Esophagus muscularis mucosa (tissue), 3 donors: ENCODE measurements at regions not wholly inside any gene's neighbourhood (a gene's known extent, or its start where the extent isn't known, plus 50 kb on each side); places are given as distances from the start of the nearest gene placed in this dataset.

Source experiments
- POLR2A ChIP-seq: fragments of 450-650 bp; IDR thresholded peaks from one replicate; pipeline ENCODE4 v1.6.1; 2017; ENCODE audit warnings: antibody characterized with exemption, moderate library complexity, mild to moderate bottlenecking, low read depth
- POLR2AphosphoS5 ChIP-seq, 2 donors: sonication (generic); formaldehyde crosslinking; IDR thresholded peaks; one replicate each; pipeline ENCODE4 v1.6.1; 2017; ENCODE audit warnings: antibody characterized with exemption in 2 of 2
- TF ChIP-seq, protein P1 (sequence below), 3 experiments: fragments of 200-600 bp in 2 of 3; fragments of 450-650 bp in 1 of 3; sonication (generic) in 2 of 3; IDR thresholded peaks; one replicate each; pipeline ENCODE4 v1.5.1; 2017 to 2019; ENCODE audit warnings: antibody characterized with exemption in 3 of 3, mild to moderate bottlenecking in 2 of 3, moderate library complexity in 1 of 3

DNA sequence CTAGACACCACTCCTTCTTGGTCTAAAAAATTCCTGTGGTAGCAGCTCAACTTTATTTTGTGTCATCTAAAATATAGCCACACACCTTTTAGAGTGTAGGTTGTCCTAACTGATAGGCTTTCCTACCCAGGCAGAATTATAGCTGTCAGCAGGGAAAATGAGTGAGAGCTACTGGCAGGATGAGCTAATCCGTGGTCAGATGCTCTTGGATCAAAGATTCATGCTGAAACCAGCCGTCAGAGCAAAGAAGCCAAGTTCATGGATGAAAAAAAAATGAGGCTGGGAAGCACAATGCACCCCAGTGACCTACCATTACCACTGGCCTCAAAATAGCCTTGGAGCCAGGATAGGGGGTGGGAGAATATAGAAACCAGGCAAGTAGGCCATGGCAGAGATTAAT, 113.1 kb upstream of the BLID start:
- no peak for TF ChIP-seq POLR2AphosphoS5 (IDR thresholded peaks at IDR 0.05)
- TF ChIP-seq, protein P1, sequence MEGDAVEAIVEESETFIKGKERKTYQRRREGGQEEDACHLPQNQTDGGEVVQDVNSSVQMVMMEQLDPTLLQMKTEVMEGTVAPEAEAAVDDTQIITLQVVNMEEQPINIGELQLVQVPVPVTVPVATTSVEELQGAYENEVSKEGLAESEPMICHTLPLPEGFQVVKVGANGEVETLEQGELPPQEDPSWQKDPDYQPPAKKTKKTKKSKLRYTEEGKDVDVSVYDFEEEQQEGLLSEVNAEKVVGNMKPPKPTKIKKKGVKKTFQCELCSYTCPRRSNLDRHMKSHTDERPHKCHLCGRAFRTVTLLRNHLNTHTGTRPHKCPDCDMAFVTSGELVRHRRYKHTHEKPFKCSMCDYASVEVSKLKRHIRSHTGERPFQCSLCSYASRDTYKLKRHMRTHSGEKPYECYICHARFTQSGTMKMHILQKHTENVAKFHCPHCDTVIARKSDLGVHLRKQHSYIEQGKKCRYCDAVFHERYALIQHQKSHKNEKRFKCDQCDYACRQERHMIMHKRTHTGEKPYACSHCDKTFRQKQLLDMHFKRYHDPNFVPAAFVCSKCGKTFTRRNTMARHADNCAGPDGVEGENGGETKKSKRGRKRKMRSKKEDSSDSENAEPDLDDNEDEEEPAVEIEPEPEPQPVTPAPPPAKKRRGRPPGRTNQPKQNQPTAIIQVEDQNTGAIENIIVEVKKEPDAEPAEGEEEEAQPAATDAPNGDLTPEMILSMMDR (IDR thresholded peaks at IDR 0.05): no peak
- no peak for TF ChIP-seq POLR2A
